ENCODE measurements at regions not wholly inside any gene's neighbourhood (a gene's known extent, or its start where the extent isn't known, plus 50 kb on each side); places are given as distances from the start of the nearest gene placed in this dataset.
"Not testable (repeated sequence)": the region's sequence is repeated elsewhere in the genome, so short reads cannot be mapped to it uniquely, and the experiment has no call there.

GRCh38 chr10:118900617-118901016 lies 128.9 kb upstream of the NANOS1 start:
- no peak overlapping the region for H3K4me3 ChIP-seq
- intact Hi-C loops (cut with DNase I) = no loop called here
- H3K27me3 ChIP-seq = no peaks in the 10 kb centered on the region
- H3K27ac ChIP-seq = no peak overlapping the region
- no peaks in the 10 kb centered on the region for H3K9me3 ChIP-seq
- ATAC-seq = no peak
- no peaks in the 10 kb centered on the region for H3K4me1 ChIP-seq
- no peak for TF ChIP-seq POLR2A (IDR thresholded peaks at IDR 0.05)
- no peak for TF ChIP-seq CTCF (IDR thresholded peaks at IDR 0.05)
- no peak for DNase-seq
- H3K36me3 ChIP-seq (replicated peaks in 1 of 2; ENCODE audit: insufficient read depth in 1 of 2, low read depth in 2 of 2) = no peaks in the 10 kb centered on the region
- WGBS, 2 donors = 76 to 79% methylated on average over 9 of the region's 9 CpGs

- no peak overlapping the region for H3K27ac ChIP-seq
- intact Hi-C loops (cut with DNase I) = no loop called here
- no peaks in the 10 kb centered on the region for H3K4me1 ChIP-seq
- H3K36me3 ChIP-seq (replicated peaks in 1 of 2; ENCODE audit: insufficient read depth in 1 of 2, low read depth in 2 of 2) = no peaks in the 10 kb centered on the region
- no peaks in the 10 kb centered on the region for H3K27me3 ChIP-seq
- no peak for DNase-seq
- no peak for ATAC-seq
- no peak for TF ChIP-seq POLR2A (IDR thresholded peaks at IDR 0.05)
- no peak for TF ChIP-seq CTCF (IDR thresholded peaks at IDR 0.05)
- 51 to 59% methylated on average over 4 of the region's 4 CpGs for WGBS, 2 donors
- H3K4me3 ChIP-seq = no peak overlapping the region
- no peaks in the 10 kb centered on the region for H3K9me3 ChIP-seq
Measured at GRCh38 chr10:118901380-118901779, 128.1 kb upstream of the NANOS1 start.

GRCh38 chr10:118901906-118902305 lies 127.6 kb upstream of the NANOS1 start:
- intact Hi-C loops (cut with DNase I) = no loop called here
- Histone ChIP-seq H3K27me3 (no peaks in the 10 kb centered on the region), H3K27ac (no peak overlapping the region), H3K9me3 (no peaks in the 10 kb centered on the region), H3K4me1 (no peaks in the 10 kb centered on the region), H3K4me3 (no peak overlapping the region), H3K36me3 (replicated peaks in 1 of 2; ENCODE audit: insufficient read depth in 1 of 2, low read depth in 2 of 2) (no peaks in the 10 kb centered on the region)
- no peak for TF ChIP-seq CTCF (IDR thresholded peaks at IDR 0.05)
- TF ChIP-seq POLR2A (IDR thresholded peaks at IDR 0.05) = no peak
- ATAC-seq = no peak
- 30 to 43% methylated on average over 4 of the region's 4 CpGs for WGBS, 2 donors
- DNase-seq = no peak

- H3K9me3 ChIP-seq; H3K27ac ChIP-seq; ATAC-seq; intact Hi-C loops (cut with DNase I); H3K27me3 ChIP-seq; H3K4me1 ChIP-seq; H3K4me3 ChIP-seq; H3K36me3 ChIP-seq (replicated peaks in 1 of 2; ENCODE audit: insufficient read depth in 1 of 2, low read depth in 2 of 2); DNase-seq: not testable (repeated sequence)
- WGBS, 2 donors = 91 to 93% methylated on average over 5 of the region's 5 CpGs
Measured at GRCh38 chr10:118902656-118903055, 126.9 kb upstream of the NANOS1 start.

- H3K4me1 ChIP-seq = no peaks in the 10 kb centered on the region
- WGBS, 2 donors = 78 to 82% methylated on average over 3 to 4 of the region's 4 CpGs
- H3K9me3 ChIP-seq = no peaks in the 10 kb centered on the region
- H3K27me3 ChIP-seq = no peaks in the 10 kb centered on the region
- H3K4me3 ChIP-seq = no peak overlapping the region
- no peak for TF ChIP-seq POLR2A (IDR thresholded peaks at IDR 0.05)
- H3K27ac ChIP-seq = no peak overlapping the region
- intact Hi-C loops (cut with DNase I) = no loop called here
- DNase-seq = no peak
- ATAC-seq = no peak
- no peaks in the 10 kb centered on the region for H3K36me3 ChIP-seq (replicated peaks in 1 of 2; ENCODE audit: insufficient read depth in 1 of 2, low read depth in 2 of 2)
Measured at GRCh38 chr10:118903251-118903650, 126.3 kb upstream of the NANOS1 start.

- DNase-seq (no peak), ATAC-seq (no peak)
- Histone ChIP-seq H3K27ac (no peak overlapping the region), H3K4me1 (no peaks in the 10 kb centered on the region), H3K36me3 (replicated peaks in 1 of 2; ENCODE audit: insufficient read depth in 1 of 2, low read depth in 2 of 2) (no peaks in the 10 kb centered on the region), H3K27me3 (no peaks in the 10 kb centered on the region), H3K9me3 (no peaks in the 10 kb centered on the region), H3K4me3 (no peak overlapping the region)
- intact Hi-C loops (cut with DNase I) = no loop called here
- TF ChIP-seq POLR2A (IDR thresholded peaks at IDR 0.05) (no peak), CTCF (IDR thresholded peaks at IDR 0.05) (no peak)
Measured at GRCh38 chr10:118903691-118904090, 125.8 kb upstream of the NANOS1 start.
